ENCODE measurements at regions not wholly inside any gene's neighbourhood (a gene's known extent, or its start where the extent isn't known, plus 50 kb on each side); places are given as distances from the start of the nearest gene placed in this dataset.

DNA sequence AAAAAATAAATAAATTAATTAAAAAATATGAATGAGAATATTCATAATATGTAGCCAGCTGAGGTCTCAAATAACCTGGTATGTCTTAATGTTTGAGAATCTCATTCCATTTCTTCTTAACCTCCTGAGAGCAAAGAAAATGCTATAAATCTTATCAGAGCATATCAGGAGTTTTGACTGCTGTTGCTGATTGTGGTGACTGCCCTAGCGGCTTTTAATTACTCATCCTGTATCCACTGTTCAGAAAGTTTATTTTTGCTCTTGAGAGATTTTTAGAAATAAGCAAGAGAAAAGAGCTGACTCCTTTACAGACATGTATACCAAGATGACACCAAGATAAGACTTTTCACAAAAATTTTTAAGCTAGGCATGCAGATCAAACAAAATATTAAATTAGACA, 454.8 kb upstream of the CBLB start:
- no peaks in the 10 kb centered on the region for H3K27me3 ChIP-seq (ENCODE audit: control insufficient read depth in 4 of 4, insufficient read depth in 4 of 4, low read length in 3 of 4)
- WGBS = 87% methylated on average over 1 of the region's 1 CpG
- H3K36me3 ChIP-seq (ENCODE audit: control insufficient read depth in 4 of 4, insufficient read depth in 3 of 4, low read depth in 1 of 4, low read length in 3 of 4) = no peaks in the 10 kb centered on the region
- H3K9ac ChIP-seq (ENCODE audit: low read depth in 1 of 2, low read length in 2 of 2) = no peak overlapping the region
- TF ChIP-seq RXRA (IDR thresholded peaks at IDR 0.05) (no peak), HNF4A (conservative IDR thresholded peaks at IDR 0.05) (no peak), SP1 (IDR thresholded peaks at IDR 0.05) (no peak), TAF1 (conservative IDR thresholded peaks at IDR 0.05) (no peak), HNF4G (IDR thresholded peaks at IDR 0.05) (no peak), FOXA1 (IDR thresholded peaks at IDR 0.05) (no peak), NR2F2 (IDR thresholded peaks at IDR 0.05) (no peak), RAD21 (IDR thresholded peaks at IDR 0.05) (no peak), FOXA2 (IDR thresholded peaks at IDR 0.05) (no peak)
- TF ChIP-seq, protein P1, sequence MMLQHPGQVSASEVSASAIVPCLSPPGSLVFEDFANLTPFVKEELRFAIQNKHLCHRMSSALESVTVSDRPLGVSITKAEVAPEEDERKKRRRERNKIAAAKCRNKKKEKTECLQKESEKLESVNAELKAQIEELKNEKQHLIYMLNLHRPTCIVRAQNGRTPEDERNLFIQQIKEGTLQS (IDR thresholded peaks at IDR 0.05) = no peak
- TF ChIP-seq, protein P2, sequence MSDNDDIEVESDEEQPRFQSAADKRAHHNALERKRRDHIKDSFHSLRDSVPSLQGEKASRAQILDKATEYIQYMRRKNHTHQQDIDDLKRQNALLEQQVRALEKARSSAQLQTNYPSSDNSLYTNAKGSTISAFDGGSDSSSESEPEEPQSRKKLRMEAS (IDR thresholded peaks at IDR 0.05) = no peak
- TF ChIP-seq, protein P3, sequence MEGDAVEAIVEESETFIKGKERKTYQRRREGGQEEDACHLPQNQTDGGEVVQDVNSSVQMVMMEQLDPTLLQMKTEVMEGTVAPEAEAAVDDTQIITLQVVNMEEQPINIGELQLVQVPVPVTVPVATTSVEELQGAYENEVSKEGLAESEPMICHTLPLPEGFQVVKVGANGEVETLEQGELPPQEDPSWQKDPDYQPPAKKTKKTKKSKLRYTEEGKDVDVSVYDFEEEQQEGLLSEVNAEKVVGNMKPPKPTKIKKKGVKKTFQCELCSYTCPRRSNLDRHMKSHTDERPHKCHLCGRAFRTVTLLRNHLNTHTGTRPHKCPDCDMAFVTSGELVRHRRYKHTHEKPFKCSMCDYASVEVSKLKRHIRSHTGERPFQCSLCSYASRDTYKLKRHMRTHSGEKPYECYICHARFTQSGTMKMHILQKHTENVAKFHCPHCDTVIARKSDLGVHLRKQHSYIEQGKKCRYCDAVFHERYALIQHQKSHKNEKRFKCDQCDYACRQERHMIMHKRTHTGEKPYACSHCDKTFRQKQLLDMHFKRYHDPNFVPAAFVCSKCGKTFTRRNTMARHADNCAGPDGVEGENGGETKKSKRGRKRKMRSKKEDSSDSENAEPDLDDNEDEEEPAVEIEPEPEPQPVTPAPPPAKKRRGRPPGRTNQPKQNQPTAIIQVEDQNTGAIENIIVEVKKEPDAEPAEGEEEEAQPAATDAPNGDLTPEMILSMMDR (IDR thresholded peaks at IDR 0.05; ENCODE audit: low read depth, low read length, missing input control) = no peak
- TF ChIP-seq, protein P4, sequence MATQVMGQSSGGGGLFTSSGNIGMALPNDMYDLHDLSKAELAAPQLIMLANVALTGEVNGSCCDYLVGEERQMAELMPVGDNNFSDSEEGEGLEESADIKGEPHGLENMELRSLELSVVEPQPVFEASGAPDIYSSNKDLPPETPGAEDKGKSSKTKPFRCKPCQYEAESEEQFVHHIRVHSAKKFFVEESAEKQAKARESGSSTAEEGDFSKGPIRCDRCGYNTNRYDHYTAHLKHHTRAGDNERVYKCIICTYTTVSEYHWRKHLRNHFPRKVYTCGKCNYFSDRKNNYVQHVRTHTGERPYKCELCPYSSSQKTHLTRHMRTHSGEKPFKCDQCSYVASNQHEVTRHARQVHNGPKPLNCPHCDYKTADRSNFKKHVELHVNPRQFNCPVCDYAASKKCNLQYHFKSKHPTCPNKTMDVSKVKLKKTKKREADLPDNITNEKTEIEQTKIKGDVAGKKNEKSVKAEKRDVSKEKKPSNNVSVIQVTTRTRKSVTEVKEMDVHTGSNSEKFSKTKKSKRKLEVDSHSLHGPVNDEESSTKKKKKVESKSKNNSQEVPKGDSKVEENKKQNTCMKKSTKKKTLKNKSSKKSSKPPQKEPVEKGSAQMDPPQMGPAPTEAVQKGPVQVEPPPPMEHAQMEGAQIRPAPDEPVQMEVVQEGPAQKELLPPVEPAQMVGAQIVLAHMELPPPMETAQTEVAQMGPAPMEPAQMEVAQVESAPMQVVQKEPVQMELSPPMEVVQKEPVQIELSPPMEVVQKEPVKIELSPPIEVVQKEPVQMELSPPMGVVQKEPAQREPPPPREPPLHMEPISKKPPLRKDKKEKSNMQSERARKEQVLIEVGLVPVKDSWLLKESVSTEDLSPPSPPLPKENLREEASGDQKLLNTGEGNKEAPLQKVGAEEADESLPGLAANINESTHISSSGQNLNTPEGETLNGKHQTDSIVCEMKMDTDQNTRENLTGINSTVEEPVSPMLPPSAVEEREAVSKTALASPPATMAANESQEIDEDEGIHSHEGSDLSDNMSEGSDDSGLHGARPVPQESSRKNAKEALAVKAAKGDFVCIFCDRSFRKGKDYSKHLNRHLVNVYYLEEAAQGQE (IDR thresholded peaks at IDR 0.05) = no peak
- no peak overlapping the region for H3K27ac ChIP-seq (ENCODE audit: low read depth in 1 of 2, low read length in 2 of 2)
- H3K9me3 ChIP-seq (ENCODE audit: control insufficient read depth in 4 of 4, low read length in 3 of 4) = peaks cover 0 to 9% (median 0%) of the 10 kb centered on the region in 4 donors
- DNase-seq (ENCODE audit: low spot score) = no peak
- H3K4me3 ChIP-seq (ENCODE audit: low read depth in 1 of 3, low read length in 3 of 3) = no peak overlapping the region
- no peaks in the 10 kb centered on the region for H3K4me1 ChIP-seq (ENCODE audit: control insufficient read depth in 4 of 4, insufficient read depth in 4 of 4, low read length in 3 of 4)

DNA sequence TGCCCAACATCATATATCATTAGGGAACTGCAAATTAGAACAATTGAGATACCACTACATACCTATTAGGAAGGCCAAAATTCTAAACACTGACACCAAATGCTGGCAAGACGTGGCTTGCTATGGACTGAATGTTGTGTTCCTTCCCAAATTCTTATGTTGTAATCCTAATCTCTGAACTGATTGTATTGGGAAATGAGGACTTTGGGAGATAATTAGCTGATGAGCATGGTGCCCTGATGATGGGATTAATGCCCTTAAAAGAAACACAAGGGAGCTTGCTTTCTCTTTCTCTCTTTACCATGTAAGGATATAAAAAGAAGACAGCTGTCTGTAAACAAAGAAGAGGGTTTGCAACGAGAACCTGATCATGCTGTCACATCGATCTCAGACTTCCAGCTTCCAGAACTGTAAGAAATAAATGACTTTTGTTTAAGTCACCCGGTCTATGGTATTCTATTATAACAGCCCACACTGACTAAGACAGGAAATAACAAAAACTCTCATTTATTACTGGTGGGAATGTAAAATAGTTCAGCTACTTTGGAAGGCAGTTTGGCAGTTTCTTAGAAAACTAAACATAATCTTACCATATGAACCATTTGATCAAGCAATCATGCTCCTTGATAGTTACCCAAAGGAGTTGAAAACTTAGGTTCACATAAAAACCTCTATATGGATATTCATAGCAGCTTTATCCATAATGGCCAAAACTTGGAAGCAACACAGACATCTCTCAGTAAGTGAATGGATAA, 458.3 kb upstream of the CBLB start:
- no peak for TF ChIP-seq EGR1 (IDR thresholded peaks at IDR 0.05; ENCODE audit: low read depth in 2 of 2)
- TF ChIP-seq NR2F2 (IDR thresholded peaks at IDR 0.05) = no peak
- TF ChIP-seq TAF1 (conservative IDR thresholded peaks at IDR 0.05) = no peak
- TF ChIP-seq SP1 (IDR thresholded peaks at IDR 0.05) = no peak
- TF ChIP-seq GABPA (IDR thresholded peaks at IDR 0.05 in 1 of 2, conservative IDR thresholded peaks at IDR 0.05 in 1 of 2) = no peak
- TF ChIP-seq, protein P4 (IDR thresholded peaks at IDR 0.05) = no peak
- no peak for TF ChIP-seq HNF4G (IDR thresholded peaks at IDR 0.05)
- TF ChIP-seq, protein P5, sequence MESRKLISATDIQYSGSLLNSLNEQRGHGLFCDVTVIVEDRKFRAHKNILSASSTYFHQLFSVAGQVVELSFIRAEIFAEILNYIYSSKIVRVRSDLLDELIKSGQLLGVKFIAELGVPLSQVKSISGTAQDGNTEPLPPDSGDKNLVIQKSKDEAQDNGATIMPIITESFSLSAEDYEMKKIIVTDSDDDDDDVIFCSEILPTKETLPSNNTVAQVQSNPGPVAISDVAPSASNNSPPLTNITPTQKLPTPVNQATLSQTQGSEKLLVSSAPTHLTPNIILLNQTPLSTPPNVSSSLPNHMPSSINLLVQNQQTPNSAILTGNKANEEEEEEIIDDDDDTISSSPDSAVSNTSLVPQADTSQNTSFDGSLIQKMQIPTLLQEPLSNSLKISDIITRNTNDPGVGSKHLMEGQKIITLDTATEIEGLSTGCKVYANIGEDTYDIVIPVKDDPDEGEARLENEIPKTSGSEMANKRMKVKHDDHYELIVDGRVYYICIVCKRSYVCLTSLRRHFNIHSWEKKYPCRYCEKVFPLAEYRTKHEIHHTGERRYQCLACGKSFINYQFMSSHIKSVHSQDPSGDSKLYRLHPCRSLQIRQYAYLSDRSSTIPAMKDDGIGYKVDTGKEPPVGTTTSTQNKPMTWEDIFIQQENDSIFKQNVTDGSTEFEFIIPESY (IDR thresholded peaks at IDR 0.05) = no peak
- 51% methylated on average over 4 of the region's 4 CpGs for WGBS
- H3K27me3 ChIP-seq (ENCODE audit: control insufficient read depth in 4 of 4, insufficient read depth in 4 of 4, low read length in 3 of 4) = no peaks in the 10 kb centered on the region
- no peaks in the 10 kb centered on the region for H3K4me1 ChIP-seq (ENCODE audit: control insufficient read depth in 4 of 4, insufficient read depth in 4 of 4, low read length in 3 of 4)
- H3K36me3 ChIP-seq (ENCODE audit: control insufficient read depth in 4 of 4, insufficient read depth in 3 of 4, low read depth in 1 of 4, low read length in 3 of 4) = no peaks in the 10 kb centered on the region
- no peak overlapping the region for H3K4me3 ChIP-seq (ENCODE audit: low read depth in 1 of 3, low read length in 3 of 3)
- no peak overlapping the region for H3K9ac ChIP-seq (ENCODE audit: low read depth in 1 of 2, low read length in 2 of 2)
- no peak for DNase-seq (ENCODE audit: low spot score)
- H3K27ac ChIP-seq (ENCODE audit: low read depth in 1 of 2, low read length in 2 of 2) = no peak overlapping the region
- H3K9me3 ChIP-seq (ENCODE audit: control insufficient read depth in 4 of 4, low read length in 3 of 4) = peaks cover 0 to 9% (median 0%) of the 10 kb centered on the region in 4 donors

Data from liver (tissue), 8 donors.